ENCODE measurements at regions not wholly inside any gene's neighbourhood (a gene's known extent, or its start where the extent isn't known, plus 50 kb on each side); places are given as distances from the start of the nearest gene placed in this dataset.

- no peak overlapping the region for H3K4me3 ChIP-seq (ENCODE audit: low read length)
- DNase-seq (ENCODE audit: low read depth) = no peak
- TF ChIP-seq CTCF (conservative IDR thresholded peaks at IDR 0.05; ENCODE audit: low read length) = no peak
These were observed 113.6 kb upstream of the IGSF21 start for GRCh38 chr1:17994046-17994445.

- no peak for DNase-seq (ENCODE audit: low read depth)
- TF ChIP-seq CTCF (conservative IDR thresholded peaks at IDR 0.05; ENCODE audit: low read length) = no peak
- no peak overlapping the region for H3K4me3 ChIP-seq (ENCODE audit: low read length)
These were observed 112.1 kb upstream of the IGSF21 start for GRCh38 chr1:17995480-17995879.

- no peak overlapping the region for H3K4me3 ChIP-seq (ENCODE audit: low read length)
- DNase-seq (ENCODE audit: low read depth) = peak; percentile 8
- peak; percentile 42 for TF ChIP-seq CTCF (conservative IDR thresholded peaks at IDR 0.05; ENCODE audit: low read length)
These were observed 108.7 kb upstream of the IGSF21 start for GRCh38 chr1:17998889-17999288.

GRCh38 chr1:17999884-18000283 is 107.7 kb upstream of the IGSF21 start:
- no peak for TF ChIP-seq CTCF (conservative IDR thresholded peaks at IDR 0.05; ENCODE audit: low read length)
- no peak overlapping the region for H3K4me3 ChIP-seq (ENCODE audit: low read length)
- no peak for DNase-seq (ENCODE audit: low read depth)

GRCh38 chr1:18001725-18002124 is 105.9 kb upstream of the IGSF21 start:
- no peak for DNase-seq (ENCODE audit: low read depth)
- H3K4me3 ChIP-seq (ENCODE audit: low read length) = no peak overlapping the region
- no peak for TF ChIP-seq CTCF (conservative IDR thresholded peaks at IDR 0.05; ENCODE audit: low read length)

GRCh38 chr1:18004278-18004677 is 103.3 kb upstream of the IGSF21 start:
- TF ChIP-seq CTCF (conservative IDR thresholded peaks at IDR 0.05; ENCODE audit: low read length) = no peak
- DNase-seq (ENCODE audit: low read depth) = no peak

GRCh38 chr1:18005238-18005637 is 102.4 kb upstream of the IGSF21 start:
- no peak for DNase-seq (ENCODE audit: low read depth)
- no peak for TF ChIP-seq CTCF (conservative IDR thresholded peaks at IDR 0.05; ENCODE audit: low read length)
- H3K4me3 ChIP-seq (ENCODE audit: low read length) = no peak overlapping the region

More at GRCh38 chr1:18004278-18004677, 103.3 kb upstream of the IGSF21 start:
- no peak overlapping the region for H3K4me3 ChIP-seq (ENCODE audit: low read length)
